ENCODE measurements at regions not wholly inside any gene's neighbourhood (a gene's known extent, or its start where the extent isn't known, plus 50 kb on each side); places are given as distances from the start of the nearest gene placed in this dataset.

- TF ChIP-seq CTCF (IDR thresholded peaks at IDR 0.05) (no peak), EP300 (IDR thresholded peaks at IDR 0.05) (no peak), POLR2A (IDR thresholded peaks at IDR 0.05) (no peak)
Measured at GRCh38 chr1:58849551-58849950, 65.7 kb upstream of the JUN start.

Measured in tibial nerve (tissue), 4 donors.